ENCODE measurements at regions not wholly inside any gene's neighbourhood (a gene's known extent, or its start where the extent isn't known, plus 50 kb on each side); places are given as distances from the start of the nearest gene placed in this dataset.

- TF ChIP-seq CTCF (IDR thresholded peaks at IDR 0.05; ENCODE audit: insufficient read depth, low read length, severe bottlenecking) = no peak
- Histone ChIP-seq H3K27me3 (ENCODE audit: control insufficient read depth, insufficient read depth, low read length) (no peaks in the 10 kb centered on the region), H3K4me3 (ENCODE audit: low read depth, low read length) (no peak overlapping the region), H3K36me3 (ENCODE audit: control insufficient read depth, insufficient read depth, low read length) (no peaks in the 10 kb centered on the region)
- DNase-seq (ENCODE audit: low read depth) (peak; percentile 31), FAIRE-seq (no peak)
These were observed 569.4 kb upstream of the ADAMTS5 start for GRCh38 chr21:27536319-27536718.

- Histone ChIP-seq H3K27me3 (ENCODE audit: control insufficient read depth, insufficient read depth, low read length) (no peaks in the 10 kb centered on the region), H3K4me3 (ENCODE audit: low read depth, low read length) (no peak overlapping the region), H3K36me3 (ENCODE audit: control insufficient read depth, insufficient read depth, low read length) (no peaks in the 10 kb centered on the region)
- FAIRE-seq (no peak), DNase-seq (ENCODE audit: low read depth) (no peak)
- TF ChIP-seq CTCF (IDR thresholded peaks at IDR 0.05; ENCODE audit: insufficient read depth, low read length, severe bottlenecking) = no peak
These were observed 568.3 kb upstream of the ADAMTS5 start for GRCh38 chr21:27535188-27535587.

- no peak overlapping the region for H3K4me3 ChIP-seq (ENCODE audit: low read depth, low read length)
- no peaks in the 10 kb centered on the region for H3K27me3 ChIP-seq (ENCODE audit: control insufficient read depth, insufficient read depth, low read length)
- no peak for DNase-seq (ENCODE audit: low read depth)
- FAIRE-seq = no peak
- no peak for TF ChIP-seq CTCF (IDR thresholded peaks at IDR 0.05; ENCODE audit: insufficient read depth, low read length, severe bottlenecking)
- H3K36me3 ChIP-seq (ENCODE audit: control insufficient read depth, insufficient read depth, low read length) = no peaks in the 10 kb centered on the region
These were observed 567.3 kb upstream of the ADAMTS5 start for GRCh38 chr21:27534206-27534605.

- Histone ChIP-seq H3K36me3 (ENCODE audit: control insufficient read depth, insufficient read depth, low read length) (no peaks in the 10 kb centered on the region), H3K27me3 (ENCODE audit: control insufficient read depth, insufficient read depth, low read length) (no peaks in the 10 kb centered on the region), H3K4me3 (ENCODE audit: low read depth, low read length) (no peak overlapping the region)
- DNase-seq (ENCODE audit: low read depth) = peak; percentile 64
- no peak for TF ChIP-seq CTCF (IDR thresholded peaks at IDR 0.05; ENCODE audit: insufficient read depth, low read length, severe bottlenecking)
- FAIRE-seq = no peak
These were observed 565.2 kb upstream of the ADAMTS5 start for GRCh38 chr21:27532076-27532475.

- Histone ChIP-seq H3K36me3 (ENCODE audit: control insufficient read depth, insufficient read depth, low read length) (no peaks in the 10 kb centered on the region), H3K27me3 (ENCODE audit: control insufficient read depth, insufficient read depth, low read length) (no peaks in the 10 kb centered on the region), H3K4me3 (ENCODE audit: low read depth, low read length) (no peak overlapping the region)
- FAIRE-seq (no peak), DNase-seq (ENCODE audit: low read depth) (no peak)
- TF ChIP-seq CTCF (IDR thresholded peaks at IDR 0.05; ENCODE audit: insufficient read depth, low read length, severe bottlenecking) = no peak
These were observed 561.8 kb upstream of the ADAMTS5 start for GRCh38 chr21:27528697-27529096.

- FAIRE-seq (no peak), DNase-seq (ENCODE audit: low read depth) (no peak)
- no peak overlapping the region for H3K4me3 ChIP-seq (ENCODE audit: low read depth, low read length)
- TF ChIP-seq CTCF (IDR thresholded peaks at IDR 0.05; ENCODE audit: insufficient read depth, low read length, severe bottlenecking) = no peak
- no peaks in the 10 kb centered on the region for H3K36me3 ChIP-seq (ENCODE audit: control insufficient read depth, insufficient read depth, low read length)
- no peaks in the 10 kb centered on the region for H3K27me3 ChIP-seq (ENCODE audit: control insufficient read depth, insufficient read depth, low read length)
These were observed 559.6 kb upstream of the ADAMTS5 start for GRCh38 chr21:27526451-27526850.
